Superior temporal gyrus (tissue), 1 donor: ENCODE measurements at regions not wholly inside any gene's neighbourhood (a gene's known extent, or its start where the extent isn't known, plus 50 kb on each side); places are given as distances from the start of the nearest gene placed in this dataset.

Source experiments
- DNase-seq: peaks from one replicate; pipeline ENCODE4 v3.0.0-alpha.2; 2016; ENCODE audit errors: extremely low spot score

DNA sequence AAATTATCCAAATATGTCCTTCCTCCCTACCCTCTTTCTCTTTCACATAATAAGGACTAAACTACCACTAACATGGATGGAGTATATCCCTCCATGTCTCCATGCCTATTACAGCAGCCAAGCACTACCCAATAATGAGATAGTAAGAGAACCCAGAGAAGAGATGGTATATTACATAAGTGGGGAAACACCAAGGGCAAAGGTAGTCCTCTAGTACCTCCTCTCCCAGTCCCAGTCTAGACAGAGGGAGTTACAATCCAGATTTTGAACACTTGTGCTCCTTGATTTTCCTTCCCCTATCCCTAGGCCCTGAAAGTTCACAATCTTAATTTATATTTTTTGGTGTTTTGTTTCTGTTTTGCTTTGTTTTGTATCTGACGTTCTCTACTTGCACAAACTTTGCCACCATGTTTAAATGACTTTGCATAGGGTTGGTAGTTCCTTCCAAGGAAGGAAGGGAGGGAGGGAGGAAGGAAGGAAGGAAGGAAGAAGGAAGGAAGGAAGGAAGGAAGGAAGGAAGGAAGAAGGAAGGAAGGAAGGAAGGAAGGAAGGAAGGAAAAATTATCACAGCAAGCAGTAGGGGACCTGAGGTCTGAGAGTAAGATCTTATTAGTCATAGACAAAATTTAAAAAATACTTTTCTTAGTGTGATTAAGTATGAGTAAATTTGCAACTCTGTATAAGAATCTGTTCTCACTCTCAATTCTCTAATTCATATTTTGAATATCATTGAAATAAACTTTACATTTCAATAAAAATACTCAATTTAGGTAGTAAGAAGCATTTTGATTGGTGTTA is 521.9 kb downstream of the PTPRC start:
- DNase-seq: no peak

DNA sequence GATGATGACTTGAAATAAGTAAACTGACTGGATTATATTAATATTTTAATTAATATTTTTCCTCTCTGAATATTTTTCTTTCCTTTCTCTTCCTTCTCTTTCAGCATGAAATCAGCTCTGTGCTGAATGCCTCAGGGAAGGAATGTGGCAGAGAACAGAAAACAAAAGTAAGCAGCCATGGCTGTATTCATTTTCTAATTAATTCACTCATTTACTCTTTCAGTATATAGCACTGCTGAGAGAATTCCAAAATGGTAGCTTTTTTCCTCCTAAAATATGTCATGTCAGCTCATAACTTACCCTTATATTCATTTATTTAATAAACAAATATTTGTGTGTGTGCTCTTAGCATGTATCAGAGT is 522.5 kb downstream of the PTPRC start:
- DNase-seq: no peak

DNA sequence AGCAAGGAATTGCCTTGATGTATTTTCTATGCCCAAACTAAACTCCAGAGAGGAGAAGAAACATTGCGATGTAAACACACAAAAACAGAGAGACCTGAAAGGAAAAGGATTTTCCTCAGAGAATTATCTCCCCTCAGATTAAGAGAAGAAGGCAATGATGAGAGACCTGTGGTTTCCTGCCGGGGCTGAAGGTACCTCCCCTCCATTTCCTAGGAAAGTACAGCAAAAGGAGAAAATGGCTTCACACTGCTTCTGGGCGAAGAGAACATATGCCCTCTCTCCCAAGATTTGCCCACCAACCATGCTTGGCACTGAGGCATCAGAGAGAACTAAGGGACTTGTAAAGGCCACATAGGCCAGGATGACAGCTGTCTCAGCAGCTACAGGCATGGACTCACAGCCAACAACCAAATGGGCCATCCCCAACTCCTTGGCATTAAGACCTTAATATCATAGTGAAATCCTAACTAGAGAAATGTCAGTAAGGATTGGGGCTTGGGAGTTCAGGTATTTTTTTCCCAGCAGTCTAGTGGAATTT is 523.0 kb downstream of the PTPRC start:
- no peak for DNase-seq

DNA sequence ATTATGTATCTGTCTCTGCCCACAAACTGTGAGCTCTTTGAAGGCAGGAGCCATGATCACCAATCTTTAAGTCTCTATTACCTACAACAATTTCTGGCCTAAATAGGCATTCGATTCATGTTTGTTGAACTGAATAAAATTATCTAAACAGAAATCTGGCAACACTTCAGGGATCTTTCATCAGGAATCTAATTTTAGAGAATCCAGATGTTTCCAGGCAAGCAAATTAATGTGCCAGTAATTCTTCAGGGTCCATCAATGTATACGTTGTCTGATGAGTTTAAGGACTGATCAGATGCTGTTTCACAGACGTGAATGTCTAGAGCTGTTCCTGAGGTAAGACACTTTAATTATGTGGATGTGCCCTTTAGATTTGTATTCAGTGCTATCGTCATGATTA is 524.4 kb downstream of the PTPRC start:
- no peak for DNase-seq

DNA sequence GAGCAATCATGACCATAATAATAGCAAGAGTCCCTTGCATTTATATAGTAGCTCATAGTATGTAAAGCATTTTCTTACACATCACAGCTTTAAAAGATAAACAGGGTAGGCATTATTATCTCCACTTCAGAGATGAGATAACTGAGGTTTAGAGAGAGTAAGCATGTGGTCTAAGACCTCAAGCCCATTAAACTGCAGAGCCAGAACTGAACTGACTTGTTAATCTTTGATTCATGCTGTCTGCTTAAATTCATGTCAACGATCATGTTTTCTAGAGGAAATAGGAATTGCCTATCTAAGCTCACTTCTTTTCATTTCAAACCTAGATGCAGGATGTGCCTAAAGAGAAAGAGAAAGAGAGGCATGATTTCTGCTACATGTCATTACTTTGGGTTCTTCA is 524.8 kb downstream of the PTPRC start:
- DNase-seq: no peak

DNA sequence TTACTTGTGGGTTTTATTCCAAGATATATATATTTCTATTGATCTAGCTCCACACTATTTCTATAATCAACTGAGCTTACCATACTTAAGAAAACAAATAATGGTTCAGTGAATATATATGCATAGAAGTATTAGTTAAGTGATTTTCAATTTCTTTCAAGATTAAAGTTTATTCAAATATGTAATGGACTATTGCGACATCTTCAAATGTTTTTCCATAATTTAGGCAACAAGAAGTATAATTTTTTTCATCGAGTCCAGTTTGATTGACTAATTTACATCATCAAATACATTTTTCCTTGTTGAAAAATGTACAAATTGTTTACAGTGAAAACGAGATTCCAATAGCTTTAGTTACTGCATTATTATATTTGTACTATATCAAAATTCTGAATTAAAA is 528.6 kb downstream of the PTPRC start:
- DNase-seq: no peak

DNA sequence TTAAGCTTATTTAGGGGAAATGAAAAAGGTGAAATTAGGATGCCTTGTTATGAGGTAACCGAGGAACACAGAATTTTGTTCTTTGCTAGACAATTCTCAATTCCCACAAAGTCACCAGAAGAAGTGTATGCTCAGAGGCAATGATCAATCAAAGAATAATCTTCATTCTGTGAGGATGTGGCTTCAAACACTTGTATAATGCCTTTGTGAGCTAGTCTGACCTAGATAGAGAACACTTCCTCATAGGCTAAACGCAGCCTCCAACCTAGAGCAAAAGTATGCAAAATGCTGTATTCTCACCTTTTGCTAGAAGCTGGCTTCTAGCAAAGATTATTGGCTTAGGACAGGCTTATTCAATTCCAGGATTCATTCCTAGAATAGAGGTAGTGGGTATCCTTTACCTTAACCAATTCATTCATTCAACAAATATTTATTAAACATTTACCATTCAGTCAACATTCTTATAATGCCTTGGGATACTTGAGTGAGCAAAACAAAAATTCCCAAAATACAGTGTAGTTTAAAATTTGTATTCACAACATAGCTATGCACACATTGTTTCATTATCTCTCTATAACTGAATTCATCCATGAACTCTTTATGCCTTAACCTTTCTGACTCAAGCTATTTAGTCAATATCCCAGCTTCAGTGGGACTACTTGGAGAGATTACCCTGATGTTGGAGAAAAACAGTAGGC is 530.2 kb downstream of the PTPRC start:
- no peak for DNase-seq

DNA sequence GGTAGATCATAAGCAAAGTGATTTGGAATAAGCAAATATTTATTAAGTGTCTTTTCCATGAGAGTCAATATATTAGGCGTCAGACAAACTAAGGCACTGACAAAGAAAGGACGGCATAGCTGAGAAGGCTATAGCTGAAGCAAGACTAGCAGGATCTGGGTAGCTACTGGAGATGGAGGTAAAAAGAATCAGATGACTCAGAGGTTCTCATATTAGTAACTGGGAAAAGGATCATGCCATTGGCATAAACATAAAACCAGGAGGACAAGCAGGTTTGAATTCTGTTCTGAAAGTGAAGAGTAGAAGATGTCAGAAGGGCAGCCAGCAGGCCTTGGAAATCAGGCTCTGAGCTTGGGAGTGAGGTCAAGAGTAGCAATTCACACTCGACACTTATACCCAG is 531.9 kb downstream of the PTPRC start:
- no peak for DNase-seq

DNA sequence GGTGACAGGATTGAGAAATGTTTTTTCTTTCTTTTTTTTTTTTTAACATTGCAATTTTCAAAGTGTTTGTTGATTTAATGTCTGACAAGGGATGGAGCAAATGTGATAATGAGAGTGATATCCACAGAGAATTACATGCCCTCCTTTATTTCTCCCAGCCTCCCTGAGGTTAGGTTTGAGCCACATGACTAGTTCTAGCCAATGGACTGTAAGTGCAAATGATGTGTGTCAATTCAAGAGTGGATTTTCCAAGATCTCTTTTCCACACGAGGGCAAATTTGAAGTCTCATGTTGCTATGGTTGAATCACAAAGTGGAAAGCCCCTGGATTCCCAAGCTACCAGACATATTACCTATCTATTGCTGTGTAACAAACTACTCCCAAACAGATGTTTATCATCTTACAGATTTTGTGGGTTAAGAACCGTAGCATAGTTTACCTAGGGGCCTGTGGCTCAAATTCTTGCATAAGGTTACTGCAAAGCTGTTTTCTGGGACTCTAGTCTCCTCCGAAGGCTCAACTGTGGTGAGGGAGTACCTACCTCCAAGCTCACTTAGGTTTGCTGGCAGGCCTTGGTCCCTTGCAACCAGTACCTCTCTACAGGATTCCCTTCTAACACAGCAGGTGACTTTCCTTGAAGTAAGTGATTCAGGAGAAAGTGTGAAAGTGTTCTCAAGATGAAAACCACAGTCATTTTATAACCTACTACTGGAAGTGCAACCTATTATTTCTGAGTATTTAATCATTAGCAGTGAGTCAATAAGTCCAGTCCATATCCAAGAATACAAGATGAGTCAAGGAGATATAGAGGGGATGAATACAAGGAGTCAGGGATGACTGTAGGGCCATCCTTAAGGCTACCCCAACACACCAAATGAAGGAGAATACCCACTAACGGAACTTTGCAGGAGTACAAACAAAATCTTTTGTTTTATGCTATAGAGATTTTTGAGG is 533.6 kb downstream of the PTPRC start:
- DNase-seq: no peak

DNA sequence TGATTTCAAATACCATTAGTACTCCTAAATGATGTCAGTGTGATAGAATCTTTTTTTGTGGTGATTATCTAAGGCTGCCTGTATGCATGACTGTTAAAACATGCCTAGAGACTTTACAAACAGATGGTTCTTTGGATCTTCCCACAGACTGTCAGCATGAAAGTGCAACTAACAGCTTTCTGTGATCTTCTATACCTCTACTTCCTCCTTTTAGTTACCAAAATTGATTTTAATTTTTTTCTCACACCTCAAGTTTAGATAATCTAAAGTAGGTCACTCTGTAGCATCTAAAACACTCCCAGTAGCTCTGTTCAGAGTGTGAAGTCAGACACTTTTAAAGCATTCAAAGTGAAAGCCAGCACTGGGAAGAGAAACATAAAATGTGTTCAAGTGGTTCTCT is 534.5 kb downstream of the PTPRC start:
- DNase-seq: peak; percentile 66

DNA sequence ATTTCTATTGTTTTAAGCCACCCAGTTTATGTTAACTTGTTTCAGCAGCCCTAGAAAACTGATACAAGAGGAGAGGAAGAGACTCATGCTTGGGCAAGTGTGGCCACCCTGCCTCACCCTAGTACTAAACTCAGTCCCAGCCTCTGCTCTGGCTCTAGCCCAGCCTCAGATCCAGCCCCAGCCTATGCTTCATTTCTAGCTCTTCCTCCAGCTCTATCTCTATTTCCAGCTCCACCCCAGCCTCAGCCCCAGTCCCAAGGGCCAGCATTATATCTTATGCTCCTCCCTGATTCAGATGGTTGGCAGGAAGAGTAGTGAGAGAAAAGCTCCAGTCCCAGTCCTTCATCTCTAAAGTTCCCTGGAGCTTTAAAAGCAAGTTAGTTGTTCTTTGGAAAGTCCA is 535.5 kb downstream of the PTPRC start:
- no peak for DNase-seq

DNA sequence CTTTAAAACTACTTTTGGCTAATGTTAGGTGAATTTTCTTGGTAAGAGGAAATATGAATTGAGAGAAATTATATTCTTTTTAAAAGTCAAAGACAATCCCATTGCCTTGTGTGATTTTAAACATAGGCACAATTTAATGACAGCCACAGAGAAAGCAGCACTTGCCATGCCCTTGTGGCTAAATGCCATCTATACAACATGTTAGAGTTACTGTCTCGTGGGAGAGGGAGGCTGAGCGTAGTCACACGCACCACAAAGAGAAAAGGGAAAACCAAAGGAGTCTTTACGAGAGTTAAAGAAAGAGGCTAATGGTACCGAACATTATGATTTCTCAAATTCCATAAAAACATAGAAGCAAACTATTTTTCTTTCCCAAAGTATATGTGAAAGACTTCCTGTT is 537.9 kb downstream of the PTPRC start:
- peak; percentile 44 for DNase-seq

DNA sequence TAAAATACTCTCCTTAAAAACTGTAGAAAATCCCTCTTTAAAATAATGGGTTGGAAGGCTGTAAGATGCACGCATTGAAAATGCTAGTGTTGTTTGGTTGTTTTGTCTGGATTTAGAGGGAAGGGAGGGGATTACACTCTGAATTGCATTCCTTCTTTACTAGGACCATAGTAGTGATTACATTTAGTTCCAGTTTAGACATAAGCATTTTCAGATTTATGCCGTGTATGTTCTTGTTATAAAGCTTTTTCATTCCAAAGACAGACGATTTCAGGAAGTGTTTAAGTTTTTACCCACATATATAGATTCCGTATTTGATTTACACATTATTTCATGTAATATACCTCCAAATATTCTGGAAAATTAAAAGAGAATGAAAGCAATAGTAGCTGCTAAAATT is 538.4 kb downstream of the PTPRC start:
- DNase-seq: no peak

DNA sequence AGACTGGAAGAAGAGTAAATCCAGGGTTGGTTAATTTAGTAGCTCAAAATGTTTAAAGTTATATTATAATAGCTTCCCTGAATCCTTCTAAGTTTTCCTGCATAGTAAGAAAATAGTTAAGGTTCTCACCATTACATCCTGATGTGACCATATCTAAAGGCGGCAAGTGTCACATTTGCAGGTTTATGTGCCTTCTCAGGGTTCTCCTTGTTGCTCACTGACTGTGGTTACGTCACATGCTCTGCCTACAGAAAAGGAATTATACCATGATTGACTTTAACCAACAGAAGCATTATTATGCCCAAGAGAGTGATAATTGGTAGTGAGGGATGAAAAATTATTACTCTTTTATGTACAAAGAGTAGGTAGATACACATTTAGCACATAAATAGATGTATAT is 539.8 kb downstream of the PTPRC start:
- DNase-seq: no peak

DNA sequence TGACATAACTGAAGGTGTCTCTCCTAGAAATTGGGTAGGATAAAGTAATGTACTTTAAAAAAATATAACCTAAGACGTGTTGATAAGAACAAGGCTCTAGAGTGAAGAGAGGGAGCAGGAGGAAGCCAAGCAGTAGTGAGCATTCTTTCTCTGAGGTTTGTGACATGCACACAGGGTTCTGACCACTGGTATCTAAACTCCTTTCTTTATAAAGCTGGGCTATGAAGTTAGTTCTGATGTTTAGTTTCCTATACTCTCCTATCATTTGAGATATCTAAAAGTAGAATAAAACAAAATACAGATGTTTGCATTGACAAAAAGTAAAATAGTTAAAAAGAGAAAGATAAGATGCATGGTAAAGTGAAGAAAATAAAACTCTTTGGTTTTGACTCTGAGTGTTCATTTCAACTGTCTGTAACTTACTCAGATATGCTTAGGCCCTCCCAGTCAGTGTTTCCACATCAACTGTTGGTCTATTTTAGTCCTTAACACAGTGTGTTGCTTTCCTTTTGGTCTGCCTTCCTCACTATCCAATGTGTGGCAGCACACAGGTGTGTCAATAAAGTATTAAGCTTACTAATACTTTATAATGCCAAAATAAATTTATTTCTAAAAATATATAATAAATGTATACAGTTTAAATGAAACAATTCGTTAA is 543.5 kb downstream of the PTPRC start:
- DNase-seq: no peak

DNA sequence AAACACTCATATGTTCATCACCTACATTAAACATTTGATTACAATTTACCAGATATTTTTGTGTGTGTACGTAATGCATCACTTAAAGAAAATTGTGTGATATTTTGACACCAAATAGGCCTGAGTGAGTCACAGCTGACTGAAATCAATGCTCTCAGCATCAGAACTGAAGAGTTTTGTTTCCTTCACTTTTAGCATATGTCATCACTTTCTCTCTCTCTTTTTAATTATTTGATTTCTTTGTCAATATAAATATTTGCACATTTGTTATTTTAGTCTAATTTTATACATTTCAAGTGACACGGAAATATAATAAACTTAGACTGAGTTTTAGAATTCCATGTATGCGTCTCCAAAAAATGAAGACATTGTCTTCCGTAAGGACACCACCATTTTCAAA is 545.3 kb downstream of the PTPRC start:
- DNase-seq: no peak

DNA sequence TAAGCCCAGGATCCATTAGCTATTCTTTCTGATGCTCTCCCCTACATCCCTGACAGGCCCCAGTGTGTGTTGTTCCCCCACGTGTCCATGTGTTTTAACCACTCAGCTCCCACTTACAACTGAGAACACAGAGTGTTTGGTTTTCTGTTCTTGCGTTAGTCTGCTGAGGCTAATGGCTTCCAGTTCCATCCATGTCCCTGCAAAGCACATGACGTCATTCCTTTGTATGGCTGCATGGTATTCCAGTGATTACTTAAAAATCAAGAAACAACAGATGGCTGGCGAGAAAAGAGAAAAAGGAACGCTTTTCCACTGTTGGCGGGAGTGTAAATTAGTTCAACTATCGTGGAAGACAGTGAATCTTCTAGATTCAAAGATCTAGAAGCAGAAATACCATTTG is 556.0 kb downstream of the PTPRC start:
- no peak for DNase-seq

DNA sequence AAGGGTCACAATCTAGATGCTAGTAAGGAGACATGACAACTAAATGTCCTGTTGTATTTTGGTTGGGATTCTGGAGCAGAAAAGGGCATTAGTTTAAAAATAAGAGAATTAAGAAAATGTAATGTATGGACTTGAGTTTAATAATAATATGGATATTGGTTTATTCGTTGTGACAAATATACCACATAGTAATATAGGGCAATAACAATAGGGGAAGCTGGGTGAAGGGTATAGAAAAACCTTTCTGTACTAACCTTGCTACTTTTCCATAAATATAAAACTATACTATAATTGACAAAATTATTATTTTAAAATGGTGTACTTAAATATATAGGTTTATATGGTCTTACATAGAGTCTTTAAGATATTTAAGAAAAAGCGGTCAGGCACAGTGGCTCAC is 558.9 kb downstream of the PTPRC start:
- DNase-seq: no peak

DNA sequence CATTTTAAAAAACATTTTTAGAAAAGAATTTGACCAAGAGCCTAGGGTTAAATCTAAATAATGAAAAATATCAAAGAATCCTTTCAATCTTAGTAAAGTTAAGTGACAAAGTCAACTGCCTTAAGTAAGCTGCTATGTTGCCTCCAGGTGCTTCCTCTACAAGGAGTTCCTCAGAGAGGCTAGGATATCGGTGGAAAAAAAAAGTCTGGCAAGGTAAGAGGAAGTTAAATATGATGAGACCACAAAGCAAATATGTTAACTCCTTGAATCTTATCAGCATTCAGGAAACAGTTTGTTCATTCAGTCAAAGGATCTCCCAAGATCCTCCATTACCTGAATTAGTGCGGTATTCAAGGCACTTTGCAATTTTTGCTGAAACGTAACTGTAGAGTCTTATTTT is 563.5 kb downstream of the PTPRC start:
- no peak for DNase-seq

DNA sequence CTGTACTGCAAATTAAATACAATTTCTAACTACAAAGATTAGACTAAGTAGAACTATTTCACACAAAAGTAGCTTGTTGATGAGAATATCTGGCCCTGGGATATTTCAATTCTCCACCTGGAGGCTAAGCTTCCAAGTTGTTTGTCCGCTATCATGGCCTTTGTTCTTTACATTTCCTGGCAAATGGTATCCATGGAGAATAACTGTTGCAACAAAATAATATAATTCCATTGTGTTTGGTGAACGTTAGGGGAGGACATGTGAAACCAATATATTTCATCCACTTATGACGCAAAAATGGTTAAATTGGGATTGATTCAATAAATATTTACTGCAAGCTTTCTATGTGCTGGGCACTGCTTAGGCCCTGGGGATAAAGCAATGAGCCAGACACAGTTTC is 565.4 kb downstream of the PTPRC start:
- DNase-seq: no peak

DNA sequence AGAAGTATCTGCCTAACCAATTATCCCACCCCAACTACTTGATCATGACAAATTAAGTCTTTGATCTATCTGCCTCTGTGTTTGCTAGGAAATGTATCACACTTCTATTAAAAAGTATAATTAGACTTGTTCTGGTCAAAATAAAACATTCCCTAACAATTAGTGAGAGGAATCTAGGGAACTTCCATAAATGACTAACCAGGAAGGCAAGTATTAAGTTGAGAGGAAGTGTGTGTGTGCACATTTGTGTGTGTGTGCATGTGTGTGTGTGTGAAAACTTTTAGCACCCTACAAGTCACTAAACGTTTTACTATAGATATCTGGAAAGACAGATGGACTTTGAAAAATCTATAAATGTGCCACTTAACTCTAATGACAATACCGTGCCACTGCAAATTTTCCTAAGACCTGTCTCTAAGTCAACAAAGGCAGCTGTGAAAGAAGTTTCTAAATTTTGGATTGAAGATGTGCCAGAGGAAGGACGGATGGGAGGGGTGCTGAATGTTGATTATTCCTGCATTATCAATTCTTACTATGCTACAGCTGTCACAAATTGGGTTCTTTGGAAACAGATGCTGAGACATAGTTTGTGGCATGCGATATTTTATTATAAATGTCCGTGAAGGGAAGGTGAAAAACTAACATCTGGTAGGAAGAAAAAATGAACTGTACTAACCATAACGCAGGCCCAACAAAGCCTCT is 567.1 kb downstream of the PTPRC start:
- no peak for DNase-seq
